ENCODE measurements at regions not wholly inside any gene's neighbourhood (a gene's known extent, or its start where the extent isn't known, plus 50 kb on each side); places are given as distances from the start of the nearest gene placed in this dataset.

DNA sequence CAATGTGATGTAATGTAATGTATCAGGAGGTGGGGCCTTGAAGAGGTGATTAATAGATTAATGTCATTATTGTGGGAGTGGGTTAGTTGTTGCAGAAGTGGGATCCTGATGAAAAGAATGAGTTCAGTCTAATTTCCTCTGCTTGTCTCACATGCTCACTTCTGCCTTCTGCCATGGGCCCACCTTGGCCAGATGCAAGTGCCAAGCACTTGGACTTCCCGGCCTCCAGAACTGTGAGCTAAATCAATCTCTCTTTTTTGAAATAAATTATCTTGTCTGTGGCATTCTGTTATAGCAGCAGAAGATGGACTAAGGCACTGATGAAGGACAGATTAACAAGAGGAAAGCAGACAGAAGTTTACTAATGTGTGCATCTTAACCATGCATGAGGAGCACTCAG lies 123.9 kb downstream of the ETS2 start:
- no peak for DNase-seq (ENCODE audit: low spot score)

DNA sequence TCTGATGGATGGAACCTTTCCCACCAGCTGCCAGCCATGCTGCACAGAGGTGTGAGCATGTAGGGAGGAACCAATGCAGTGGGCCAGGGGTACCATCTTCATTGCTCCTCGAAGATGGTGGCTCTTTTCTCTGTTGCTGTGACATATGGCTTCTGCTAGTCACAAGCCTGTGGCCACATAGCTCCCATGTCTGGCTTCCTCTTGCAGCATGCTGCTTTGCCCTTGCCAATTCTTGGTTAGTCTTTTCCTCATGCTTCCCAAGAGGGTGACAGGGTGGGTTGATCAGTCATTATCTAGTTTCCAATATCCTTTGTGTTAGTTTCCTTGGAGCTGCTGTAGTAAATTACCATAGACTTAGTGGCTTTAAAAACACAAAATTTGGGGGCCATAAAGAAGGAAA lies 123.4 kb downstream of the ETS2 start:
- no peak for DNase-seq (ENCODE audit: low spot score)

DNA sequence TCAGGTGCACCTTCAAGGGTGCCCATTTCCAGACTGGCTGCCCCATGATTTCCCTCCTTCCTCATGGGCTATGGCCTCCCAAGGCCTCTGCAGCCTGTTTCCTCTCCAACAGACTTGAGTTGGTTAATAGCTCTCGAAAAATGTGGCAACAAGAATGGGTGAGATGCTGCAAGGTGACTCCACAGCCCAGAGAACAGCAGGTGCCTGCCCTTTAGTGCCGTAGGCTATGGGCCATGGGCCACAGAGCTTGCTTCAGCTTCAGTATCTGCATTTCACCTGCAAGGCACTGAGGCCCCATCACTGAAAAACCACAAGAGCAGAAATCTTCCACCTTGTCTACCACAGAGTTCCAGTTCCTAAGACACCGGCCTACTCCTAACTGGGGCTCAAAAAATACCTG lies 122.0 kb downstream of the ETS2 start:
- DNase-seq (ENCODE audit: low spot score), result no peak

DNA sequence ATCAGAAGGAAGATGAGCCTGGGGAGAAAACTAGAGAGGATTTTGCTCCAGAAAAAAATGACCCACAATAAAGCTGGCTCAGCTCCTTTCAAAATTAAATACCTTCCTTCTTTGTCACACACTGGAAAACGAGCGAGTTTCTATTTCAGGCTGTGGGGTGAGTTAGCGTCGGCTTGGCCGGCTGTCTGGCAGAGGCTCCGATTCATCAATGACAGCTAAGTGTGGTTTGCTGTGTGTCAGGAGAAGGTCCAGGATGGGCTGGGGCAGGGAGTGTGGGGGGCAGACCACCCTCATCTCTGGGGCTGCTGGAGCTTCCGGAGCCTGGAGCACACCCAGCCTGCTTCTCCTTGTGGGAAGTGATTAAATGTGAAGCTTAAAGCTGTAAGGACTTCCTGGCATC lies 120.2 kb downstream of the ETS2 start:
- no peak for DNase-seq (ENCODE audit: low spot score)

DNA sequence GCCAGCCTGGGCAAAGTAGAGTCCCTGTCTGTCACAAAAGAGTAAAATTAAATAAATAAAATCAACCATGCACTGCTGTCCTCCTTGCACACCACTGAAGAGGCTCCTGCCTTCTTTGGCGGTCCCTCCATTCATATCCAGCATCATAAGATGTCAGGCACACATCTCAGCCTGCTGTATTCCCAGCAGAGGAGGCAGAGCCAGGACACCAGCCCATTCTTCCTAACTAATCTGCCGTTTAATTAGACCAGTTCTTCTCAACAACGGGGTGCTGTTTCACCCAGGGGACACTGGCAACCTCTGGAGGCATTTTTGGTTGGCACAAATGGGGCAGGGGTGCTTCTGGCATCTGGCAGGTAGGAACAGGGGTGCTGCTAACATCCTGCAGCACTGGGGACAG lies 119.7 kb downstream of the ETS2 start:
- DNase-seq (ENCODE audit: low spot score), result no peak

DNA sequence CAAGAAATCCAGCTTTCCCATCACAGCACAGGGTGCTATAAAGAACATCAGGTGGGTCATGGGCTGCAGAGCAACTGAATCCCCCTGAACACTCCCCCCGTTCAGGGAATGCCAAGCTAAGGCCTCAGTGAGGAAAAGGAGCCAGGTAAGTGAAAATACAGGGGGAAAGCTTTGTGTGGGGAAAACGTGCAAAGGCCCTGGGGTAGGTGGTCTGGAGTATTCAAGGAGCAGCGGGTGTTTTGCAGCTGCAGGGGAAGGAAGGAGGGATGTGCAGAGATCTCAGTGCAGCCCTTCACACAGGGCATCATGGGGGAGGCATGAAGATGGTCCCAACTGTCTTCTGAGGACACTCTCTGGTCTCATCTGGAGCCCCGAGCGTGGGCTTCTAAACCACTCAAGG lies 119.2 kb downstream of the ETS2 start:
- no peak for DNase-seq (ENCODE audit: low spot score)

DNA sequence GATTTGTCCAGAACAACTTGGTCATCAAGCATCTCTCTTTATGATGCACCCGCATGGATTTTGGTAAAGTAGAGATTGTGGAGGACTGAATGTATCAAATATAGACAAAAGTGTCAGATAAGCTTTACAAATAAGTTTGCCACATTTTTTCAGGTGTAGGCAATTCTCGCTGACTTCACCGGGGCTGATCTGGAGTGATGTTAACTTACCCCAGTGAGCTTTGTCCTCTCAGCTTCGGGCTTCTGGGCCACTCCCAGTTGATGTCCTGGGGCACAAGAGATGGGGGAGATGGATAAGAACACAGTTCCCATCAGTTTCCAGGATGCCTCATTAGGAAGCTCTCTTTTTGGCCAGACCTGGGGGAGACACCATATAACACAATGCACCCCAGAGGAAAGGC lies 117.7 kb downstream of the ETS2 start:
- DNase-seq (ENCODE audit: low spot score), result no peak

DNA sequence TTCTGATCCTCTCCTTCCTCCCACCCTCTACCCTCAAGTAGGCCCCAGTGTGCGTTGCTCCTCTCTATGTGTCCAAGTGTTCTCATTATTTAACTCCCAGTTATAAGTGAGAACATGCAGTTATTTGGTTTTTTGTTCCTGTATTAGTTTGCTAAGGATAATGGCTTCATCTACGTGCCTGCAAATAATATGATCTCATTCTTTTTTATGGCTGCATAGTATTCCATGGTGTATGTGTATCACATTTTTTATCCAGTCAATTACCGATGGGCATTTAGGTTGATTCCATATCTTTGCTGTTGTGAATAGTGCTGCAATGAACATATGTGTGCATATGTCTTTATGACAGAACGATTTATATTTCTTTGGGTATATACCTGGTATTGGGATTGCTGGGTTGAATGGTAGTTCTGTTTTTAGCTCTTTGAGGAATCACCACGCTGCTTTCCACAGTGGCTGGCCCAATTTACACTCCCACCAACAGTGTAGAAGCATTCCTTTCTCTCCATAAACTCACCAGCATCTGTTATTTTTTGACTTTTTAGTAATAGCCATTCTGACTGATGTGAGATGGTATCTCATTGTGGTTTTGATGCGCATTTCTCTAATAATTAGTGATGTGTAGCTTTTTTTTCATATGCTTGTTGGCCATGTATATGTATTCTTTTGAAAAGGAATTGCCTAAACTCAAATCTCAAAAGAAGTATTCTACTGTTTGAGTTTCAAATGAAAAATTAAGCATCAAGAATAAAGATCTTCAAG lies 116.9 kb downstream of the ETS2 start:
- DNase-seq (ENCODE audit: low spot score), result no peak

DNA sequence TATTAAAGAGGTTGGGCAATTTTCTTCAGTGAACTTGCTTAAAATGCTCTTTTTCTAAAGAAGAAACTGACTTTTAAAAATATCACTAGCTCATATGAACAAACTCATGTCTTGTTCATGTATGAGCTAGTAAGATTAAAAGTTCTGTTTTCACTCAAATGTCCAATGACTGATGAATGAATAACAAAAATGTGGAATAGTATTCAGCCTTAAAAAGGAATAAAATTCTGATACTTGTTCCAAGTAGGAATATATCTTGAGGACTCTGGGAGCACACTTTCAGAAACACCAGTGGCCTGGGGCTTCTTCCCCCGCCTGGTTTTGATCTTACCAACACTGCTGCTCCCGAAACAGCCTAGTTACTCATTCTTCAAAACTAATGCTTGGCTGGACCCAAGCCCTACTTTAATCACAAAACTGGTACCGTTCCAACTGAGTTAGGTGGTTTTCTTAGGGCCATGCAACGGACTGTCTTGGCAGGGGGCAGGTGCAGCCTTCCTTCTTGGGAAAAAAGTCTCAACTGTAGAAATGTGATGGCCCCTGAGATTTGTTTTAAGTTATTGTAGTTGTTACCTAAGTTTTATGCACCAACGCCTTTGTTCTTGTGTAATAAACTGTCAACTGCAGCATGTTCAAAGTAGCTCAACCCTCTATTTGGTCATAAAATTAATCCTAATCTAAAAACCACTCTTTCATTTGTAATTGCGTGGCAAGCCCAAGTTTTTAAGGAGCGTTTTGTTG lies 116.0 kb downstream of the ETS2 start:
- no peak for DNase-seq (ENCODE audit: low spot score)

DNA sequence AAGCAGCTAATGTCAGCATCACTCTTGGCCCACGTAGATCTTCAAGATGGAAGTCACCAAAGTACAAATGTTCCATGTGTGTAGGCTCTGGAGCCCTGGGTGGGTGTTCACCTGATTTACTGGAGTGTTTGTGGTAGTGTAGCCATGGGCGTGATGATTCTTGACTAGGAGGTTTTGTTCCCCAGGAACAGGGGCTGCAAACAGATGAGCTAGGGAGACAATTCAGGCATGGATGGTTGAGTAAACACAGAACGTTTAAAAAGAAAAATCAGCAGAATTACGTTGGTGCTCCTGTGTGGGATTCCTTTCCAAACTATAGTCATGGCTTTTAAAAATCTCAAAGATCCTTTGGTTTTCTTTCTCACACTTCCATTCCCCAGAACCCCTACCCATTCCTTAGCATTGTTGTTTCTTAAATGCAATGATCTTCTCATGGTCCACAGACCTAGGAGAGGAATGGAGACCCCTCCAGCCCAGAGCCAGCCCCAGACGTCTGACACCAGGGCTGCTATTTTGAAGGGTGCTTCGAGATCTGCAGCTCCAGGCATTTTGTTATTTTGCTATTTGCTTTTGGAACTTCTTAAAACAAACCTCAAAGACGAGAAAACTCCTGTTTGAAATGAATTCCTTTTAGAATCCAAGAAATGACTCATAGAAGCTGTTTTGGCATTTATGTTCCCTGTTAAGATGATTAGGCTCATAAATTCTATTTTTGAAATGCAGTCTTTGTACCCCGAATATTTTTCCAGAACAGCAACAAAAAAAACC lies 115.1 kb downstream of the ETS2 start:
- DNase-seq (ENCODE audit: low spot score), result no peak

DNA sequence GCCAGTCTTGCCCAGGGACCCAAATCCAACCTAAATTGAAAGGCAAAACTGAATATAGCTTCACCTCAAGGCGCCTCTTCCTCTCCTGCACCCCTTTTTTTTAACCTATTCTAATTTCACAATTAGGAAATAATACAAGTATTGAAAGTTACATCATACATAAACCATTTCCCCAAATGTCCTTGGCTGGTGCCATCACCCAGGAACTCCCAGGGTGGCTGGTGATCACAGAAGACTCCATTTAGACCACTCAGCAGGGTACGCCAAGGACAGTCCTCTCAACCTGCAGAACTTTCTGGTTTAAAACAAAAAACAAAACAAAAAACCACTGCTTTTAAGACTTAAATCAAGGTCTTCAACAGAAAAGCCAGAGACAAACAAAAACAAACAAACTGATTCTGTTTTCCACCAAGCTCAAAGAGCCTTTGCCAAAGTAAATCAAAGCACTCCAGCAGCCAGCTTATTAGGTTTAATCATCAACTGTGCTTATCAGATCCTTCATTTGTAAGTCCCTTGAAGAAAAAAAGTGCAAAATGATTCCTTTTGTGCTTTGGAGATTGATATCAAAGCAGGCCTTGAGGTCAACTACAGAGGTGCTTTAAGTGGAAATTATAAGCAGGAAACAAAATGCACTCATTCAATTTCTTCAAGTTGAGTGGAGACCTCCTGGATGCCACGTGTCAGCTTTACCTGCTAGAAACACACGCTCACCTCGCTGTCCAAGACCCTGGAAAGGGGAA lies 113.0 kb downstream of the ETS2 start:
- no peak for DNase-seq (ENCODE audit: low spot score)

DNA sequence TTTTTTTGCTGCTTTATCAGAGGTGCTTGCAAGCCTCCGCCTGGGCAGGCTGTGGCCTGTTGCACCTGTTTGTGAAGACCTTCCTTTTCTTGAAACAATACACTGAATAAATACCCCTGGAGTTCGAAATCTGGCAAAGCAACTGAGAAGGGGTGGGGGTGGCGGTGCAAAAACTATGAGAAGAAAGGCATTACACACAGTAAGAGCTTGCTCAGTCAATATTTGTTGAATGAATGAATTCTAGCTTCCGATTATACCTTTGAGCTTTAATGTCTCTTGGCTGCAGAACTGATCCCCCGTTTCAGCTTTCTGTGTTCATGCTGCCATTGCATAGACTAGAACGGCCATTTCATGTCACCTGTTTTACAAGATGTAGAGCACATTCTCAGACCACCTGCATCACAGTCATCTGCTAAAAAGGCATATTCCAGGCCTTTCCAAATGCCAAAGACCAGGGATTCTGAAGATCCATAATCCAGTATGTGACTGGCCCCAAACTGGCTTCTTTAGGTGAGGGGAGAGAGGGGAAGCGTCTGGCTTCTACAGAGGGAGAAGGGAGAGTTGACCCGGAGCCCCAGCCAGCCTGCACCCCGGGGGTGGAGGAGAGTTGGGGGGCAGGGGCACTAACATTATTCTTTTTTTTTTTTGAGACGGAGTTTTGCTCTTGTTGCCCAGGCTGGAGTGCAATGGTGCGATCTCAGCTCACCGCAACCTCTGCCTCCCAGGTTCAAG lies 111.5 kb downstream of the ETS2 start:
- no peak for DNase-seq (ENCODE audit: low spot score)

DNA sequence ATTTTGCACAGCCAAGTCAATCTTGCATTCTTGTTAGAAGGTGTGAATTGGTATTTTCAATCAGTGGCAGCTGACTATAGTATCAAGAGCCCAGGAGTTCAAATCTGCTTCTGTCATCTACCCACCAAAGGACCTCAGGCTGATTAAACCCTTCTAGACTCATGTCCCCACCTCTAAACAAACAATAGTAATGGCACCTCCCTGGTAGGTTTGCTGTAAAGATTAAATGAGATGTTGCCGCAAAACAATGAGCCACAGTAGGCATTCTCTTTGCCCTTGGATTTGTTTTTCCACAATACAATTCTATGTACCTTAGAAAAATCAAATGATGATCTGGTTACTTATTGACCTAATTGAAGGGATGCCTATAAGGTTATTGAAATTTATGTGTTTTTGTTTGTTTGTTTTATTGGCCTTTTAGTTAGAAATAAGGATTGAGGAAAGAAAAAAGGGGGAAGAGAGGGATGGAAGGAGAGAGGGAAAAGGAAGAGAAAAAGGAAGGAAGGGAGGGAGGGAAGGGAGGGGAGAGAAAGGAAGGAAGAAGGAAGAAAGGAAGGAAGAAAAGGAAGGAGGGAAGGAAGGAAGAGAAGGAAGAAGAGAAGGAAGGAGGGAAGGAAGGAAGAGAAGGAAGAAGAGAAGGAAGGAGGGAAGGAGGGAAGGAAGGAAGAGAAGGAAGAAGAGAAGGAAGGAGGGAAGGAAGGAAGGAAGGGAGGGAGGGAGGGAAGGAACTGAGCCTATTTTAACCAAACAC lies 110.7 kb downstream of the ETS2 start:
- DNase-seq (ENCODE audit: low spot score), result no peak

DNA sequence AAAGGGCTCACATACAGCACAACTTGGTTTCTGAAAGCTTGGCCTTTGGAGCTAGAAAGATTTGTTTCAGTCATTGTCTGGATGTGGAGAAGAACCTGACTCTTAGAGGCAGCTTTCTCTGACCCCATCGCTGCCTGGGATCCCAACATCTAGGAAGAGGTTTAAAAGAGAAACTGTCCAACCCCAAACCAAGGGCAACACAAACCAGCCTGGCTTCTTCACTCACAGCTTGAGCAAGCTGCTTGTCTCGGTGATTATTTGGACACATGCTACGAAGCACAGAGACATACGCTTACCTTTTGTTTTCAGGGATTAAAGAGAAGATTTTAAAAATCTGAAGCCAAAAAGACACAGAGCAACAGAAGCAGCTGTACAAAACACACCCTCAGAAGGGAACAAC lies 109.8 kb downstream of the ETS2 start:
- no peak for DNase-seq (ENCODE audit: low spot score)

DNA sequence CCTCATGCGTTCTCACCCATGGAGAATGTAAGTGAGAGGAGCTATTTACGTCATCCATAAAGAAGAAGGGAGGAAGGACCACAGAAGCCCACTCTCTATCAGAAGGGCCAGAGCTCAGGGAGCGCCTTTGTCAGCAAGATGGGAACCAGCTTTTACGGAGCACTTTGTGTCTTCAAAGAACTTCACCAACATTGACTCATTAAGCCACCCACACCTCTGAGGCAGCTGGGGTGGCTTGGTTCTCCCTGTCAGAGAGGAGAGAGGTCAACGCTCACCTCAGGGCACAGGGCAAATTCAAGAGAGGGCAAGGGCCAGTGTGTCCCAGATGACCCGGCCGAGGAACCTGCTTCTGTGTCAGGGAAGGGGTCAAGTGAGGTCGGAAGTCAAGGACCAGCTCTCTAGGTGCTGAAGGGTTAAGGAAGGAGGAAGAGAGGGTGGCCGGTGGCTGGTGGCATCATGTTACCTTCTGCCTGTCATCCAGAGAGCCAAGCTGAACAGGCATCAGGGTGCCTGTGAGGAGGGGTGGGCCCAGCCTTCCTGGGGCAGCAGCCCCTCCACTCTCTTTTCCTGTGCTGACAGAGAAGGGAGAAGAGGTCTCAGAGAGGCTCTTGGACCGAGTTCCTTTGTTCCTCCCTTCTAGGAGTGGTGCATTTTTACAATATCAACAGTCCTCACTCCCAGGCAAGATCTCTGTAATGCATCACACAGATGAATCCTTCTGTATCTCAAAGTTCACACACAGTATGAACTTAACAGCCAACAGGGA lies 109.0 kb downstream of the ETS2 start:
- DNase-seq (ENCODE audit: low spot score), result no peak

DNA sequence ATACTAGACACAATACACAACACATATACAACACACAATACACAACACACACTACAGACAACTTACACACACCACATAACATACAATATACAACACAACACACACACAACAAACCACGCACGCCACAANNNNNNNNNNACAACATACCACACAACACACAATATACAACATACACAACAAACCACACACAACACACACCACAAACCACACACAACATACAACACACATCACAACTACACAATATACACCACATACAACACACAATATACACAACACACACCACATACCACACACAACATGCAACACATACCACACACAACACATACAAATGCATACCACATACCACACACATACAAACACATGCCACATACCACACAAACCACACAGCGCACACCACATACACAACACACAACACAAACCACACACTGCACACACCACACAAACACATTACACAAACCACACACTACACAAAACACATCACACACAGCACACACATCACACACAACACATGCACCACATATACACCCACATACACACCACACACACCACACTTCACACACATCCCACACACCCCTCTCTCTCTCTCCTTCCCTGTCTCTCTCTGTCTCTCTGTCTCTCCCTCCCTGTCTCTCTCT lies 108.3 kb downstream of the ETS2 start:
- no peak for DNase-seq (ENCODE audit: low spot score)

DNA sequence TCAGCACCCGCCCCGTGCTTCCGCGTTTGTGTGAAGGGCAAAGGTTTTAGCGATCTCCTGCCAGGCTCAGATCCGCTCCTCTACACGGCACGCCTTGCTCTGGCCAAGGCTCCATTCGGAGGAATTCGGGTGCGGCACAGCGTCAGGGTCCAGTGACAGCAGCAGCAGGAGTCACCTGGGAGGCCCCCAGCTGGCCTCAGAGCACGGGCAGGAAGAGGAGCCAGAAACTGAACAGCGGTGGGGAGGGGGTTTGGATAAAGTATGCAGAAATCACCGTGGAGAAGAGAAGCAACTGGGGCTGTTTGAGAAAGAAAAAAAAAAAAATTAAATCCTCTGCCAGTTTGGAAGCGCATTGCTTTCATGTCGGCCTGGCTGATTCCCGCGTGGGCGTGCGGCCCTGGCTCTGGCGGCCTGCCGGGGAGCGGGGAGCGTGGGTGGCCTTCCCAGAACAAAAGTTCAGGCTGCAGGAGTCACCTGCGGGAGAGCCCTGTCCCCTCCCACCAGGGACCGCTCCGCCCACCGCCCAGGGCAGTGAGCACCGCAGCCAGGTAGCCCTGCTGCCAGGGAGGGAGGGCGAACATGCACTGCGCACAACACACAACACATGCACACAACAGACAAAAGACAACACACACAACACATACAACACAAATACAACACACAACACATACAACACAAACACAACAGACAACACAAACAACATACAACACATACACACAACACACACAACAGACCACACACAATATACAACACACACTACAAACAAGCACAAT lies 107.6 kb downstream of the ETS2 start:
- DNase-seq (ENCODE audit: low spot score), result no peak

DNA sequence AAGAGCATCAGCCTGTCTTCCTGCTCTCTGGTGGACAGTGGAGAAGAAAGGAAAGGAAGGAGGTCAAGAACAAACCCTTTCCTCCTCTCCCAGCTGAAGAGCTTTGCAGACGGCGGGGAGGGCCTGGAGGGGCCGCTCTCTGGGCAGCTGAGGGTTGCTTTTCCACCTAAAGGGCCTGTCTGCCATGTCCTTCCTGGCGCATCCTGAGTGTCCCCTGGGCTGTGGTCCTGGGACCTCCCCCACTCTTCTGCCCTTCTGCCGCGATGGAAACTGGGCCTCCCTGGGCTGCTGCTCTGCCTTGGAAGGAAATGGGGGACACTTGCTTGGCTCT lies 107.0 kb downstream of the ETS2 start:
- DNase-seq (ENCODE audit: low spot score), result no peak

DNA sequence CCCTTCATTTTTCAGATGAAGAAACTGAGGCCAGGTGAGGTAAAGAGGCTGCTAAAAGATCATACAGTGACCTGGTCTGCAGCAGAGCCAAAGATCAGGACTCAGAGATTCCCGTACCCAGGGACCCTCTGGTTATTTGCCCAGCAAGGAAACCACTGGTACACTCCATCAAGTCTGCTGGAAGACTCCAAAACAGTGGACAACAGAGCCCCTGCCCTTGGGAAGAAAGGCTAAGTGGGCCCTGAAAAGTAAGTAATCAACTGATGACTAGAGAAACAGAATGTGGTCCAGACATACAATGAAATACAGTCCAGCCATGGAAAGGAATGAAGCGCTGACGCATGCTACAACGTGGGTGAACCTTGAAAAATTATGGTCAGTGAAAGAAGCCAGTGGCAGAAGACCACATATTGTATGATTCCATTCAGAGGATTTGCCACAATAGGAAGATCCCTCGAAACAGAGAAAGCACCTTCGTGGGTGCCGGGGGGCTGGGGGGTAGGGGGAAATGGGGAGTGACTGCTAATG lies 106.4 kb downstream of the ETS2 start:
- DNase-seq (ENCODE audit: low spot score), result no peak

Data from globus pallidus (tissue), 1 donor.